HCT116 (cell line): ENCODE measurements at regions not wholly inside any gene's neighbourhood (a gene's known extent, or its start where the extent isn't known, plus 50 kb on each side); places are given as distances from the start of the nearest gene placed in this dataset.

Source experiments
- ATAC-seq: fragments of 200-7000 bp; cut with Tn5 transposase; 2 replicates; pipeline ENCODE4 v1.9.1; 2020; ENCODE audit warnings: mild to moderate bottlenecking, moderate library complexity
- BruUV-seq: library from RNA; stranded (reverse); fragments of 400-500 nt; replicated peaks from 2 replicates; lab custom pipeline; 2021; lab: Mats Ljungman, UMichigan
- CTCF ChIA-PET: fragments of 300-600 bp; sonication (Branson Sonifier 250); formaldehyde crosslinking; loops from one replicate; lab custom pipeline; 2021; ENCODE audit warnings: antibody characterized with exemption; lab: Charles Lee
- POLR2A ChIA-PET: fragments of 300-600, 350-600 bp; sonication (Branson Sonifier 250); formaldehyde crosslinking; loops from one replicate; lab custom pipeline; 2021; ENCODE audit warnings: antibody characterized with exemption; lab: Charles Lee
- RAD21 ChIA-PET, 2 experiments: fragments of 300-600 bp; sonication (Branson Sonifier 250); formaldehyde crosslinking; loops; one replicate each; lab custom pipeline; 2023; ENCODE audit warnings: low total read pairs in 2 of 2; ENCODE audit not compliant: uncharacterized antibody in 2 of 2, unreplicated experiment in 2 of 2, low non-redundant PET in 1 of 2; lab: Charles Lee
- DNase-seq: peaks from one replicate; pipeline ENCODE4 v3.0.0-alpha.2; 2010; ENCODE audit warnings: low read depth, low spot score
- H2AFZ ChIP-seq: fragments of 200-600 bp; shearing (Covaris generic), sonication (generic); 2 replicates; pipeline ENCODE4 v1.6.1; 2017; ENCODE audit warnings: low read depth, mixed run types, mixed read lengths, antibody characterized with exemption, low read length; ENCODE audit not compliant: poor library complexity, severe bottlenecking
- H3K27ac ChIP-seq: 2 replicates; pipeline ENCODE4 v1.5.1; 2012; ENCODE audit warnings: low read depth, low read length
- H3K27me3 ChIP-seq: fragments of 200-600 bp; sonication (generic); 2 replicates; pipeline ENCODE4 v1.6.1; 2016; ENCODE audit warnings: mixed run types, low read length, mixed read lengths; ENCODE audit not compliant: insufficient read depth
- H3K36me3 ChIP-seq, 2 experiments: fragments of 200-500 bp in 1 of 2; fragments of 200-600 bp in 1 of 2; sonication (Bioruptor generic) in 1 of 2; sonication (generic) in 1 of 2; 2 replicates each; pipeline versions ENCODE4 v1.5.1 to v1.6.1; 2014 to 2016; ENCODE audit warnings: low read length in 2 of 2, inconsistent platforms in 1 of 2, mixed read lengths in 1 of 2, mixed run types in 1 of 2; ENCODE audit not compliant: insufficient read depth in 2 of 2, control insufficient read depth in 1 of 2
- H3K4me1 ChIP-seq, 2 experiments: fragments of 200-600 bp in 1 of 2; sonication (generic) in 1 of 2; 2 replicates each; pipeline versions ENCODE4 v1.5.1 to v1.6.1; 2012 to 2017; ENCODE audit warnings: low read length in 2 of 2, inconsistent platforms in 1 of 2, mild to moderate bottlenecking in 1 of 2, mixed read lengths in 1 of 2, mixed run types in 1 of 2, moderate library complexity in 1 of 2; ENCODE audit not compliant: insufficient read depth in 2 of 2, control insufficient read depth in 1 of 2
- H3K4me2 ChIP-seq: fragments of 200-600 bp; sonication (generic); 2 replicates; pipeline ENCODE4 v1.6.1; 2017; ENCODE audit warnings: mixed run types, low read length, mixed read lengths
- H3K4me3 ChIP-seq, 2 experiments: fragments of 200-600 bp in 1 of 2; sonication (generic) in 1 of 2; replicated peaks in 1 of 2; 2 replicates each; pipeline ENCODE4 v1.5.1; 2011 to 2016; ENCODE audit warnings: low read length in 2 of 2, control low read depth in 1 of 2, low read depth in 1 of 2, mild to moderate bottlenecking in 1 of 2, mixed read lengths in 1 of 2, mixed run types in 1 of 2
- H3K79me2 ChIP-seq: fragments of 200-600 bp; sonication (generic); 2 replicates; pipeline ENCODE4 v1.6.1; 2017; ENCODE audit warnings: mild to moderate bottlenecking, mixed run types, low read length, moderate library complexity, mixed read lengths; ENCODE audit not compliant: insufficient read depth
- H3K9ac ChIP-seq: fragments of 200-600 bp; sonication (generic); 2 replicates; pipeline ENCODE4 v1.6.1; 2016; ENCODE audit warnings: low read length, mixed read lengths
- H3K9me2 ChIP-seq: fragments of 200-600 bp; sonication (generic), shearing (Covaris generic); 2 replicates; pipeline ENCODE4 v1.6.1; 2017; ENCODE audit warnings: mixed run types, mild to moderate bottlenecking, moderate library complexity; ENCODE audit not compliant: insufficient read depth
- H3K9me3 ChIP-seq, 2 experiments: fragments of 200-500 bp in 1 of 2; fragments of 200-600 bp in 1 of 2; sonication (Bioruptor generic) in 1 of 2; sonication (generic) in 1 of 2; 2 replicates each; pipeline ENCODE4 v1.6.1; 2014 to 2017; ENCODE audit warnings: low read length in 2 of 2, mixed read lengths in 2 of 2, inconsistent platforms in 1 of 2, low read depth in 1 of 2, mild to moderate bottlenecking in 1 of 2, mixed run types in 1 of 2, moderate library complexity in 1 of 2; ENCODE audit not compliant: control insufficient read depth in 1 of 2, insufficient read depth in 1 of 2
- H4K20me1 ChIP-seq: fragments of 200-600 bp; sonication (generic), shearing (Covaris generic); 2 replicates; pipeline ENCODE4 v1.6.1; 2017; ENCODE audit warnings: mixed run types, mild to moderate bottlenecking, moderate library complexity; ENCODE audit not compliant: insufficient read depth
- CBX3 ChIP-seq: IDR thresholded peaks from 2 replicates; pipeline ENCODE4 v1.6.1; 2012; ENCODE audit warnings: low read depth
- CEBPB ChIP-seq: IDR thresholded peaks from 2 replicates; pipeline ENCODE4 v1.6.1; 2012; ENCODE audit warnings: low read depth
- CTCF ChIP-seq, 3 experiments: fragments of 200-600 bp in 1 of 3; sonication (generic) in 1 of 3; IDR thresholded peaks in 2 of 3; conservative IDR thresholded peaks in 1 of 3; 2 replicates each; pipeline ENCODE4 v1.5.1; 2012 to 2017; ENCODE audit warnings: low read depth in 2 of 3, low read length in 2 of 3, antibody characterized with exemption in 1 of 3, borderline replicate concordance in 1 of 3, control low read depth in 1 of 3, mild to moderate bottlenecking in 1 of 3, mixed read lengths in 1 of 3, mixed run types in 1 of 3, moderate library complexity in 1 of 3; ENCODE audit not compliant: insufficient read depth in 1 of 3
- ELF1 ChIP-seq: IDR thresholded peaks from 2 replicates; pipeline ENCODE4 v1.6.1; 2012; ENCODE audit warnings: low read depth, borderline replicate concordance
- EZH2phosphoT487 ChIP-seq: fragments of 200-600 bp; IDR thresholded peaks from 2 replicates; pipeline ENCODE4 v1.6.1; 2018; ENCODE audit warnings: antibody characterized with exemption, borderline replicate concordance
- FOSL1 ChIP-seq: IDR thresholded peaks from 2 replicates; pipeline ENCODE4 v1.6.1; 2012; ENCODE audit warnings: low read depth
- MAX ChIP-seq: IDR thresholded peaks from 2 replicates; pipeline ENCODE4 v1.6.1; 2012
- POLR2A ChIP-seq: IDR thresholded peaks from 2 replicates; pipeline ENCODE4 v1.7.0; 2011; ENCODE audit warnings: borderline replicate concordance; ENCODE audit not compliant: insufficient read depth, insufficient read length; ENCODE audit errors: extremely low read depth
- POLR2AphosphoS5 ChIP-seq: IDR thresholded peaks from 2 replicates; pipeline ENCODE4 v1.6.1; 2011; ENCODE audit warnings: mild to moderate bottlenecking, low read depth, low read length, moderate library complexity
- REST ChIP-seq: IDR thresholded peaks from 2 replicates; pipeline ENCODE4 v1.6.1; 2012; ENCODE audit warnings: low read depth
- SIN3A ChIP-seq: IDR thresholded peaks from 2 replicates; pipeline ENCODE4 v1.6.1; 2012; ENCODE audit warnings: low read depth
- SRF ChIP-seq: IDR thresholded peaks from 2 replicates; pipeline ENCODE4 v1.6.1; 2012; ENCODE audit warnings: low read depth
- TCF7L2 ChIP-seq: IDR thresholded peaks from 2 replicates; pipeline ENCODE4 v1.7.0; 2011; ENCODE audit warnings: borderline replicate concordance, inconsistent platforms; ENCODE audit not compliant: insufficient read depth, insufficient read length; ENCODE audit errors: extremely low read depth
- YY1 ChIP-seq: IDR thresholded peaks from 2 replicates; pipeline ENCODE4 v1.6.1; 2011; ENCODE audit warnings: low read length, low read depth, moderate library complexity, mild to moderate bottlenecking; ENCODE audit not compliant: insufficient replicate concordance; ENCODE audit errors: extremely low read depth
- ZFX ChIP-seq: fragments of 450-650 bp; IDR thresholded peaks from 2 replicates; pipeline ENCODE4 v1.6.1; 2017
- ZNF274 ChIP-seq: fragments of 200-500 bp; sonication (Bioruptor generic); IDR thresholded peaks from 2 replicates; pipeline ENCODE4 v1.6.1; 2014; ENCODE audit warnings: mild to moderate bottlenecking, low read depth, low read length, inconsistent platforms
- intact Hi-C: fragments of 100-400 bp; cut with micrococcal nuclease; formaldehyde crosslinking; loops from 2 replicates; pipeline ENCODE4 v1.10.0; 2022

- TF ChIP-seq YY1 (no peak), ZFX (no peak), POLR2A (no peak)
These were observed 146.1 kb downstream of the EDN1 start (continued) for GRCh38 chr6:12436224-12436623.

GRCh38 chr6:12436683-12437082 lies 146.5 kb downstream of the EDN1 start:
- CTCF ChIA-PET, result no interaction called here
- H3K79me2 ChIP-seq, result no peaks in the 10 kb centered on the region
- H2AFZ ChIP-seq, result no peak overlapping the region
- H3K36me3 ChIP-seq, result no peaks in the 10 kb centered on the region
- H3K27ac ChIP-seq, result no peak overlapping the region
- H4K20me1 ChIP-seq, result no peaks in the 10 kb centered on the region
- TF ChIP-seq CBX3 (no peak), CEBPB (no peak), FOSL1 (no peak), EZH2phosphoT487 (no peak), POLR2A (no peak), ELF1 (no peak), SRF (no peak), SIN3A (no peak)
- RAD21 ChIA-PET, result no interaction called here
- BruUV-seq, result no TSS peak
- DNase-seq (no peak), ATAC-seq (no peak)
- no peak overlapping the region for H3K4me2 ChIP-seq
- no peak overlapping the region for H3K9ac ChIP-seq
- no peaks in the 10 kb centered on the region for H3K9me3 ChIP-seq
- POLR2A ChIA-PET, result no interaction called here
- H3K4me3 ChIP-seq, result no peak overlapping the region
- intact Hi-C loops, result no loop called here
- no peaks in the 10 kb centered on the region for H3K4me1 ChIP-seq
- no peaks in the 10 kb centered on the region for H3K9me2 ChIP-seq
- H3K27me3 ChIP-seq, result no peaks in the 10 kb centered on the region

- ChIA-PET POLR2A (no interaction called here), RAD21 (no interaction called here), CTCF (no interaction called here)
- no TSS peak for BruUV-seq
- Histone ChIP-seq H3K27me3 (no peaks in the 10 kb centered on the region), H2AFZ (no peak overlapping the region), H3K36me3 (no peaks in the 10 kb centered on the region), H3K9me3 (no peaks in the 10 kb centered on the region), H3K4me3 (no peak overlapping the region), H3K9me2 (no peaks in the 10 kb centered on the region), H3K9ac (no peak overlapping the region), H3K27ac (no peak overlapping the region), H3K4me1 (no peaks in the 10 kb centered on the region), H4K20me1 (no peaks in the 10 kb centered on the region), H3K4me2 (no peak overlapping the region), H3K79me2 (no peaks in the 10 kb centered on the region)
- DNase-seq, result no peak
- intact Hi-C loops, result no loop called here
- ATAC-seq, result no peak
- no peak for TF ChIP-seq TCF7L2
- TF ChIP-seq ZNF274, result no peak
- no peak for TF ChIP-seq POLR2AphosphoS5
- no peak for TF ChIP-seq CTCF (IDR thresholded peaks at IDR 0.05 in 2 of 3, conservative IDR thresholded peaks at IDR 0.05 in 1 of 3; ENCODE audit: borderline replicate concordance in 1 of 3, insufficient read depth in 1 of 3, low read depth in 2 of 3, low read length in 2 of 3)
- no peak for TF ChIP-seq MAX
- TF ChIP-seq SIN3A, result no peak
- TF ChIP-seq REST, result no peak
These were observed 149.1 kb downstream of the EDN1 start for GRCh38 chr6:12439296-12439695.
